Liver (tissue), 8 donors: ENCODE measurements at regions not wholly inside any gene's neighbourhood (a gene's known extent, or its start where the extent isn't known, plus 50 kb on each side); places are given as distances from the start of the nearest gene placed in this dataset.

ENCODE experiments used
- DNase-seq: peaks from one replicate; pipeline ENCODE4 v3.0.0-alpha.2; 2017; ENCODE audit warnings: low spot score
- H3K27ac ChIP-seq, 2 donors: one replicate each; pipeline ENCODE4 v1.7.0; 2013; ENCODE audit warnings: inconsistent platforms in 2 of 2, low read length in 2 of 2, control low read depth in 1 of 2, low read depth in 1 of 2, mild to moderate bottlenecking in 1 of 2
- H3K27me3 ChIP-seq, 4 donors: one replicate each; pipeline versions ENCODE4 v1.6.1 to v1.7.0; 2013; ENCODE audit warnings: low read length in 3 of 4, inconsistent platforms in 1 of 4, mild to moderate bottlenecking in 1 of 4, moderate library complexity in 1 of 4; ENCODE audit not compliant: control insufficient read depth in 4 of 4, insufficient read depth in 4 of 4
- H3K36me3 ChIP-seq, 4 donors: one replicate each; pipeline versions ENCODE4 v1.6.1 to v1.7.0; 2013; ENCODE audit warnings: low read length in 3 of 4, mild to moderate bottlenecking in 3 of 4, low read depth in 1 of 4, moderate library complexity in 1 of 4; ENCODE audit not compliant: control insufficient read depth in 4 of 4, insufficient read depth in 3 of 4
- H3K4me1 ChIP-seq, 4 donors: one replicate each; pipeline versions ENCODE4 v1.6.1 to v1.7.0; 2013; ENCODE audit warnings: low read length in 3 of 4, mild to moderate bottlenecking in 3 of 4, moderate library complexity in 1 of 4; ENCODE audit not compliant: control insufficient read depth in 4 of 4, insufficient read depth in 4 of 4
- H3K4me3 ChIP-seq, 3 donors: one replicate each; pipeline versions ENCODE4 v1.6.1 to v1.7.0; 2013; ENCODE audit warnings: low read length in 3 of 3, control low read depth in 1 of 3, low read depth in 1 of 3, mild to moderate bottlenecking in 1 of 3
- H3K9ac ChIP-seq, 2 donors: one replicate each; pipeline ENCODE4 v1.7.0; 2013; ENCODE audit warnings: low read length in 2 of 2, mild to moderate bottlenecking in 2 of 2, moderate library complexity in 2 of 2, control low read depth in 1 of 2, low read depth in 1 of 2
- H3K9me3 ChIP-seq, 4 donors: one replicate each; pipeline versions ENCODE4 v1.6.1 to v1.7.0; 2013; ENCODE audit warnings: low read length in 3 of 4; ENCODE audit not compliant: control insufficient read depth in 4 of 4
- ATF3 ChIP-seq: IDR thresholded peaks from 2 replicates; pipeline ENCODE4 v1.6.1; 2016; ENCODE audit warnings: antibody characterized with exemption
- CTCF ChIP-seq: fragments of 150-350 bp; IDR thresholded peaks from 2 replicates; pipeline ENCODE4 v1.5.1; 2017; ENCODE audit warnings: improper control_type of control experiment, low read depth, low read length; ENCODE audit not compliant: missing input control
- EGR1 ChIP-seq, 2 donors: IDR thresholded peaks; 2 replicates each; pipeline ENCODE4 v1.6.1; 2016 to 2018; ENCODE audit warnings: antibody characterized with exemption in 2 of 2, low read depth in 2 of 2
- FOXA1 ChIP-seq: IDR thresholded peaks from 2 replicates; pipeline ENCODE4 v1.6.1; 2016; ENCODE audit warnings: antibody characterized with exemption
- FOXA2 ChIP-seq: IDR thresholded peaks from 2 replicates; pipeline ENCODE4 v1.6.1; 2016; ENCODE audit warnings: antibody characterized with exemption
- GABPA ChIP-seq, 2 donors: IDR thresholded peaks in 1 of 2; conservative IDR thresholded peaks in 1 of 2; 2 replicates each; pipeline ENCODE4 v1.6.1; 2016; ENCODE audit warnings: antibody characterized with exemption in 2 of 2, mild to moderate bottlenecking in 1 of 2, moderate library complexity in 1 of 2
- HNF4A ChIP-seq, 2 donors: conservative IDR thresholded peaks; 2 replicates each; pipeline ENCODE4 v1.6.1; 2016; ENCODE audit warnings: antibody characterized with exemption in 2 of 2, mild to moderate bottlenecking in 2 of 2
- HNF4G ChIP-seq: IDR thresholded peaks from 2 replicates; pipeline ENCODE4 v1.6.1; 2016; ENCODE audit warnings: antibody characterized with exemption
- JUND ChIP-seq, 2 donors: IDR thresholded peaks; 2 replicates each; pipeline ENCODE4 v1.6.1; 2016; ENCODE audit warnings: antibody characterized with exemption in 2 of 2
- MAX ChIP-seq: IDR thresholded peaks from 2 replicates; pipeline ENCODE4 v1.6.1; 2016; ENCODE audit warnings: antibody characterized with exemption
- NR2F2 ChIP-seq: IDR thresholded peaks from 2 replicates; pipeline ENCODE4 v1.6.1; 2016; ENCODE audit warnings: antibody characterized with exemption
- RAD21 ChIP-seq, 2 donors: IDR thresholded peaks; 2 replicates each; pipeline ENCODE4 v1.6.1; 2016; ENCODE audit warnings: antibody characterized with exemption in 2 of 2, mild to moderate bottlenecking in 2 of 2
- REST ChIP-seq: IDR thresholded peaks from 2 replicates; pipeline ENCODE4 v1.6.1; 2016; ENCODE audit warnings: antibody characterized with exemption, mild to moderate bottlenecking
- RXRA ChIP-seq, 2 donors: IDR thresholded peaks; 2 replicates each; pipeline ENCODE4 v1.6.1; 2017 to 2018; ENCODE audit warnings: antibody characterized with exemption in 2 of 2, mild to moderate bottlenecking in 1 of 2
- SP1 ChIP-seq: IDR thresholded peaks from 2 replicates; pipeline ENCODE4 v1.6.1; 2018; ENCODE audit warnings: antibody characterized with exemption, mild to moderate bottlenecking
- TAF1 ChIP-seq: conservative IDR thresholded peaks from 2 replicates; pipeline ENCODE4 v1.6.1; 2016; ENCODE audit warnings: antibody characterized with exemption, mild to moderate bottlenecking
- YY1 ChIP-seq: IDR thresholded peaks from 2 replicates; pipeline ENCODE4 v1.6.1; 2016; ENCODE audit warnings: antibody characterized with exemption, mild to moderate bottlenecking
- ZBTB33 ChIP-seq: IDR thresholded peaks from 2 replicates; pipeline ENCODE4 v1.6.1; 2016; ENCODE audit warnings: antibody characterized with exemption
- WGBS: extraction: QIAGEN DNeasy Blood & Tissue Kit; methylation state at CpG from one replicate; pipeline ENCODE4 v1.1.7; 2013; 5-methylcytosine and 5-hydroxymethylcytosine counted together
- donor health status: healthy.
- donor health status: healthy.
- donor health status: healthy.
- donor health status: healthy.
- donor health status: healthy.

- no peak overlapping the region for H3K4me3 ChIP-seq
- no peak overlapping the region for H3K27ac ChIP-seq
- WGBS = 77% methylated on average over 5 of the region's 5 CpGs
- H3K4me1 ChIP-seq = no peaks in the 10 kb centered on the region
- H3K9ac ChIP-seq = no peak overlapping the region
- DNase-seq = no peak
- H3K36me3 ChIP-seq = no peaks in the 10 kb centered on the region
- H3K27me3 ChIP-seq = no peaks in the 10 kb centered on the region
- TF ChIP-seq NR2F2 (no peak), SP1 (no peak), REST (no peak), FOXA2 (no peak), HNF4A (conservative IDR thresholded peaks at IDR 0.05) (no peak), EGR1 (IDR thresholded peaks at IDR 0.05; ENCODE audit: low read depth in 2 of 2) (no peak), FOXA1 (no peak), HNF4G (no peak), CTCF (no peak), TAF1 (no peak), RAD21 (IDR thresholded peaks at IDR 0.05) (no peak), YY1 (no peak), GABPA (IDR thresholded peaks at IDR 0.05 in 1 of 2, conservative IDR thresholded peaks at IDR 0.05 in 1 of 2) (no peak), RXRA (IDR thresholded peaks at IDR 0.05) (no peak)
- peaks cover 0 to 5% (median under 1%) of the 10 kb centered on the region in 4 donors for H3K9me3 ChIP-seq
These were observed 185.3 kb upstream of the CDH6 start for GRCh38 chr5:31008231-31008630.

- Histone ChIP-seq H3K9me3 (peaks cover 0 to 5% (median under 1%) of the 10 kb centered on the region in 4 donors), H3K4me3 (no peak overlapping the region), H3K27me3 (no peaks in the 10 kb centered on the region), H3K36me3 (no peaks in the 10 kb centered on the region), H3K4me1 (no peaks in the 10 kb centered on the region), H3K27ac (no peak overlapping the region), H3K9ac (no peak overlapping the region)
- DNase-seq = no peak
- TF ChIP-seq CTCF (no peak), FOXA1 (no peak), HNF4G (no peak), GABPA (IDR thresholded peaks at IDR 0.05 in 1 of 2, conservative IDR thresholded peaks at IDR 0.05 in 1 of 2) (no peak), RXRA (IDR thresholded peaks at IDR 0.05) (no peak), REST (no peak), ATF3 (no peak), JUND (IDR thresholded peaks at IDR 0.05) (no peak), TAF1 (no peak), SP1 (no peak), HNF4A (conservative IDR thresholded peaks at IDR 0.05) (no peak), EGR1 (IDR thresholded peaks at IDR 0.05; ENCODE audit: low read depth in 2 of 2) (no peak), FOXA2 (no peak), YY1 (no peak), RAD21 (IDR thresholded peaks at IDR 0.05) (no peak), ZBTB33 (no peak), MAX (no peak), NR2F2 (no peak)
- 94% methylated on average over 4 of the region's 4 CpGs for whole genome bisulfite sequencing
These were observed 185.8 kb upstream of the CDH6 start for GRCh38 chr5:31007672-31008071.
